Hypothalamus (tissue), 51 donors: ENCODE measurements at regions not wholly inside any gene's neighbourhood (a gene's known extent, or its start where the extent isn't known, plus 50 kb on each side); places are given as distances from the start of the nearest gene placed in this dataset.

Experiments used
- DNase-seq, 51 donors: peaks; one replicate each; lab custom pipeline; 2025; lab: John Stamatoyannopoulos, UW

DNA sequence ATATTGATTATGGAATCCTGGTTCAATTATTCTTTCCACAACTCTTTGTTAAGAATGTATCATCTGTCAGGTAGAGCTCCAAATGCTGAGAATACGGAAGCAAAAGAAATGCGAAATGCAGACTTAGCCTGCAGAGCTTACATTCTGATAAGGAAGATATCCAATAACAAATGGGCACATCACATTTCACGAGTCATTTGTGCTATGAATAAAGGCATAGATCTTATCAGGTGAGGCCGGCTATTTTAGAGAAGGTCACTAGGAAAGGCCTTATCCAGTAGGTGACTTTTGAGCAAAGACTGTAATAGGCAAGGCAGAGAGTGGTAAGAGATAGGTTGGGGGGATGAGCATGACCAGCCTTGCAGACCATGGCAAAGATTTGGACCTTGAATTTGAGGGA is 174.3 kb upstream of the SERPINE2 start:
- no peak for DNase-seq

DNA sequence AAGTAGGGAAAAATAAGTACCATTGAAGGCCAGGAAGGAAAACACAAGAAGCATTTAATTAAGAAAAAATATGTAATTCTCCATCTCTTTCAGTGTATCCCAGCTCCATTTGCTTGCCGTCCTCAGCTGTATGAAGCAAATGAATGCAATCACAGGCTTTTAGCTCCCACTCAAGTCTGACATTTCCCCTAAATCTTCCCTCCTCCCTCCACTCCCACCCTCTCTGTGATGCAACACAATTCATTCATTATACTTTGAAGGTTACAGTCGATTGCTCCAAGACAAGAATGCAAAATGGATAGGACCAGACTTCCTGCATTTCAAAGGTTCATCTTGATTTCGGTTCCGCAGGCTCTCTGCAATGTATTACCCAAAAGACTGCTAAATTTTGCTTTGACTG is 172.7 kb upstream of the SERPINE2 start:
- DNase-seq = peak in 2 of 51 donors; percentile 14 to 30

DNA sequence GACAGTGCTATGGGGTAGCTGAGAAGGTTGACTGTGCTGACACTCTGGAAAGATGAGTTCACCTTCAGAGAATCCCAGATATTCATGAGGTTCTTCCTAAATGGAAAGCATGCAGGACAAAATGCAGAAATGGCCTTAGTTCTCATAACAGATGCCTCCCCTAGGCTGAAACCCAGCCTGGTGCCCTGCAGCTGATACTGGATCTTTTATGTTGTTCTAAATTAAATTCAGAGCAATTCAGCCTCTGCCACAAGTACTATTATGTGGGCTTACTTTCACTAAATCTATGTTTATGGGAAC is 172.0 kb upstream of the SERPINE2 start:
- DNase-seq = no peak

DNA sequence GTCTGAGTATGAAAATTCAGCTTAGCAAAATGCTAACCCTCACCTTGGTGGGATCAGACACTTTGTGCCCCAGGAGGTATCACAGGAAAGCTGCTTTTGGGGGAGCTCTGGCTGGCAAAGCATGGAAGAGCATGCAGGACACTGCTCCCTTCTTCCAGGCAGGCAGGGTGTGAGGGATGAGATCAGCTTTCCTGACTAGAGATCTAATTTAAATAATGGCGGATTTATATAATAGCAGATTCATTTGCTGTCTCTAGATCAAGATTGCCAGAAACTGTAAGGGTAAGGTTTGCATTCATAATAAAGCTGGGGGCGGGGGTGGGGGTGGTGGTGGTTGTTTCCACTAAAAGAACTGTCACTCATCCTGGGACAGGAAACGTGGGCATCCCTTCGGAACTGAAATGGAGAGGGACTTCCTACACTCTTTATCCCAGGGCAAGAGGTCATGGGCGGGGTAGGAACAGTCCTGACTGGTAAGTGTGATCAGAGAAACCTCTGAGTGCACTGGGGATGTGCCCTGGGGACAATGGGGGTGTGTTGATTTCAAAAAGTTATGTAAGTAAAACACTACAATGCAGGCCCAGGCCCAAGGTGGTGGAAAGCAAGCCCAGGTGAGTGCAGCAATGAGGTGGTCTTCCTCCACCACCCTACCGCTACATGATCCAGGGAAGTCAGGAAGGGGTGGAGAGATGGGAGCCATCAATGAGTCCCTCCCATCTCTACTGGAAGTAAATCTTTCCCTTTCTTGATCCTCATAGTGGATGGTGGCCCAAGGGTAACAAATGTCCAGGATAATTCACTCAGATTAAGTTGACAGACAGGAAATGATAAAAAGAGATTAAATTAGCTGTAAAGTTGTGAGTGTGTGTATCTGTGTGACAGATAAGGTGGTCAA is 171.4 kb upstream of the SERPINE2 start:
- DNase-seq = peak in 1 of 51 donors; percentile 6

DNA sequence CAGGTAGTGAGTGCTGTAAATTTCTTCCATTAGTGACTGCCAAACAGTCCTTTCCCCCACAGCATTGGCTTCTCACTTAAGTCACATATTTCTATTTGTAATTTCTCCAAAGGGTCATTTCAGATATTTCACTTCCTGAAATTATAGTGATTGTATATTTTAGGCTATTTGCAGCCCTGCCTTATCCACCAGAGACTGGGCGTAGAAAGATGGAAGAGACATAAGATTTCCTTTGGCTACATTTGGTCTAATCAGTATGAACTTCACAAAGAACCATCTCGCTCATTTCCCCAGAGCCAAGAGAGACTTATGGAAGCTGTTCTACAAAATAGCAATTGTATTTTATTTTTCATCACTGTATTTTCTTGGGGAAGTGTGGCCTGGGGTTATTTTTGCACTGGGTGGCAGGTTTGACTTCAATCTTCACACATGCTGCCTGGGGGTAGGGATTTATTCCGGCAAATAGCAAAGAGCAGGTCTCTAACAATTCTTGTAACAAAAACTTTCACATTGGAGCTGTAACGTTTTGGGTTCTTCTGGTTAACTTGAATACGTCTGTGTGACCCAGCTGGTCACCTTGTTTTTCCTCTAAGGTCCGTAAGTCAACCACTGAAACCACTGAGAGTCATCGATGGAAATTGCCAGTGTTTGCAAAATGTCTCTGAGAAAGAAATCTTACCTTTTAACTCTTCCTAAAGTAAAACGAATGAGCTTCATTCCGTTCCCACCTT is 170.6 kb upstream of the SERPINE2 start:
- no peak for DNase-seq

DNA sequence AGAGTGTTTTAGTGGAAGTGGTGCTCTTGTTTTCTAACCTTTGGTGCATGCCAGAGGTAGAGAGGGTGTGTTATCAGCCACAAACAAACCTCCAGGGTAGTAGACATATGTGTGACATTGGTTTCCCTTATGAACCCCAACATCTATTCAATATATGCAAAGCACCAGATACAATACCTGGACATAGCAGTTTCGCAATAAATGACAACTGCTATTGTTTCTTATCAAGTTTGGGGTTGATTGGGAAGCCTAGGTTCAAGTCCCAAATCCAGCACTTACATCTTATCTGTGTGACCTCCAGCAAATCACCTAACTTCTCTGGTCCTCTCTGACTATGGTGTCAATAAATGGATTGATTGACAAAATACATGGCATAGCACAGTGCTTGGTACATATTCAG is 169.4 kb upstream of the SERPINE2 start:
- DNase-seq = no peak

DNA sequence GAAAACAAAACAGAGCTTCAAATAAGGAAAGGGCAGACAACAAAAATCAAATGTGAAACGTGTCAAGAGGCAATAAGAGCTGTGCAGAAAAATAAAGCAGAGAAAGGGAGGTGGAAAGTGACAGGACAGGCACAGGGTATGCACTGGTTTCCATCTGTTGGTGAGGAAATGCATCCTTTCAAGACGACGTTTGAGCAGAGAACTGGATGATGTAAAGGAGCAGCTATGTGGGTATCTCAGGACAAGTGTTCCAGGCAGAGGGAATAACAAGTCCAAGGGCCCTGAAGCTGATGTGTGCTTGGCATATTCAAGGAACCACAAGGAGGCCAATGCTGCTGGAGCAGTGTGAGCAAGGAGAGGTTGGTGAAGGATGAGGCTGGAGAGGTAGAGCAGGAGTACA is 168.9 kb upstream of the SERPINE2 start:
- DNase-seq = no peak

DNA sequence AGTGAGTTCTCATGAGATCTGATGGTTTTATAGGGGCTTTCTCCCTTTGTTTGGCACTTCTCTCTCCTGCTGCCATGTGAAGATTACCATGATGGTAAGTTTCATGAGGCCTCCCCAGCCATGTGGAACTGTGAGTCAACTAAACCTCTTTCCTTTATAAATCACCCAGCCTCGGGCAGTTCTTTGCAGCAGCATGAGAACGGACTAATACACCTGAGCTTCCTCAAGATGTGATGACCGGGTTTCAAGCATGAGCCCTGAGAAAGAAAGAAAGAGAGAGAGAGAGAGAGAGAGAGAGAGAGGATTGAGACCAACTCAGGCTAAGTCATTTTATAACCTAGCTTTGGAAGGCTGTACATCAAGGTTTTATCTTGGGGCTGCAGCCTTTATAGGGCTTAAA is 167.7 kb upstream of the SERPINE2 start:
- no peak for DNase-seq

DNA sequence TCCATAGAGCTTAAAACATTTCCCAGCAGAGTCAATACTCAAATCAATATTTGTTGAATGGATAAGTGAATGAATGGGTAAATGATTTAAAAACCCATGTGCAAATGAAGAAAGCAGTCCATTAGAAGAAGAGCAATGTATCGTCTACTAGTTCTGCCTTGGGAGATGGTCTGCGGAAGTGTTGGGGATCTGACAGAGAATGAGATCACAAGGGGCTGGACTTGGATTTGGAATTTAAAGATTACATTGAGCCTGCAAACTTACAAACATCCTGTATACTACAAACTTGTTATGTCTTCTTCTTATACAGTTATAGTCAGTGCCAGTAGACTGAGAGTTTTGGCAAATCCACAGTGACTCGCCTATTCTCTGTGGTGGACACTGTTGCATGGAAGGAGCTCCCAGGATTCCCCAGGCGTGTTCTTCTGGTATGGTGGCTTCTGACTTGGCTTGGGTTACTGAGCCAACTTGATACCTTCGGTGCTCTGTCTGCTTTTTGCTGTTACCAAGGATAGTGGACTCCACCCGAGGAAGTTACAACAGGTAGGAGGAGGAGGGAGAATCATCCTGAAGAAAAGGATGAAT is 163.3 kb upstream of the SERPINE2 start:
- no peak for DNase-seq

DNA sequence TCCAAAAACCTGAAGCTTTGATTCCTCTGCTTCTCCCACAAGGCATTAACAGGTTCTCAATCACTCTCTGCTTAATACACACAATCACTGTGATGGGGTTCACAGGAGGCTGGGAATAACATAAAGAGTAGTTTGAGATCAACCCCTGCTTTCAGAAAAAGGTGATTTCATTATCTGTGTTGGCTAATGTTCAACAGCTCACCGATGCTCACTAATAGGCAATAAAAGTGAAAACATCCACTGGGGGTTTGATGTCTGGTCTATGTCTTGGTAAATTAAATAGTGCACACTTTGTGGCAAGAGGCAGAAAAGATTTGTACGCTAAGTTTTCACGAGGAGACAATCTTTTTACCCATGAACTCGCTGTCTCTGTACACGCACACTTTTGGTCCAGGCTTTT is 159.3 kb upstream of the SERPINE2 start:
- DNase-seq = no peak

DNA sequence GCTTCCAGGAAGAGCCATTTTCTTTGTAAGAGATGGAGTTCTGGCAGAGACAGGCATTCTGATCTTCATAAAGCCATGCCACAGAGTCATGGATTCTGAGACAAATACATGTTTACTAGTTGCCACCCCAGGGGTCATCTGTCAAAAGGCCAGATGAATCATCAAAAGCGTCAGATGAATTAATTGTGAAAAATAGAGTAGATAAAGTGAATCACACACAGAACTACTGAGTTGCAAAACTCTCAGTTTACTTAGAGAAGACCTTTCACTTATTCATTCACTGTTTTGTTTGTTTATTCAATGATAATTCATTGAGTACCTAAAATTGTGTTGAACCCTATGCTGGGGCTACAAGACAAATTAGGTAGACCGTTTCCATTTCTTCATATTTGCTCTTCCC is 157.7 kb upstream of the SERPINE2 start:
- no peak for DNase-seq

DNA sequence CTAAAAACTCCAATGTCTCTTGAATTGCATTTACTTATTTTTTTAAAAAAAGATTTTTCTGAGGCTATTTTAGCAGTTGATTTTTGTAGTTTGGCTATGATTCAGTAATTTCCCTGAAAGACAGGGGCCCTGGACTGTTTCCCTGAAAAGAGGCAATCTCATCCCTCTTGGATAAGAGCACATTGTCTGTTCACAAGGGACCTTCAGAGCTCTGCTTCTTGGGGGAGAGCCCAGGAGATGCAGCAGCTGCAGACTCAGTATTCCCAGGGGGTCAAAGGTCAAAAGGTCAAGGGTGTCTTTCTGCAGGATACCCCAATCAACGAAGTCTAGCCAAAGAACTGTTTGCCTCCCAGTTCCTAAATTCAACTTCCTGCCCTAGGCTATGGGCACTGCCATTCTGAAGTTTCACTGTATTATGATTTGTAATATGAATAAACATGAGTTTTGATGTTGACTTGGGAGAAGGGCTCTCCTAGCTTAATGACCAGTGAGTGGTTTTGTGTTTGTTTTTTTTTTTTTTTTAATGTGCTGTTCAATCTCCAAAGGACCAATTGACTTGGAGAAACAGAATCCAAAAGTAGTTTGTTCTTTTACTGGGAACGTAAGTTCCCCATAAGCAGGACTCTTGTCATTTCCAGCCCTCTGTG is 157.0 kb upstream of the SERPINE2 start:
- DNase-seq = peak in 37 of 51 donors; percentile 2 to 82 (median 40)

DNA sequence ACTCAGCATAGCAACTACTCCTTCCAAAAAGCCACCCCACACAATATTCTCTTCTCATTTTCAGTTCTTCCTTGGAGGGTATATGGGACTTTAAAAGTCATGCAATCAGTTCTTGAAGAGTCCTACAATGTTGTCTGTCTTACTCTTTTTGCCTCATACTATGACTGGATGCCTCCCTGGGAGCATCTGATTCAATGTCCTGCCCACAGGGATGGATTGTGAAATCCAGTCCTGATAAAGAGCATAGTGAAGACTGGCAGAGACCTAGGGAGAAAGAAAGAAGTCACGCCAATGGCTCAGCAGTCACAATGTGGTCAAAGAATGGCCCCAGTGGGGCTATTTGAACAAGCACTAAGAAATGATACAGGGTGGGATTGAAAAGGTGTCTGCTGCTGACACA is 155.1 kb upstream of the SERPINE2 start:
- DNase-seq = no peak

DNA sequence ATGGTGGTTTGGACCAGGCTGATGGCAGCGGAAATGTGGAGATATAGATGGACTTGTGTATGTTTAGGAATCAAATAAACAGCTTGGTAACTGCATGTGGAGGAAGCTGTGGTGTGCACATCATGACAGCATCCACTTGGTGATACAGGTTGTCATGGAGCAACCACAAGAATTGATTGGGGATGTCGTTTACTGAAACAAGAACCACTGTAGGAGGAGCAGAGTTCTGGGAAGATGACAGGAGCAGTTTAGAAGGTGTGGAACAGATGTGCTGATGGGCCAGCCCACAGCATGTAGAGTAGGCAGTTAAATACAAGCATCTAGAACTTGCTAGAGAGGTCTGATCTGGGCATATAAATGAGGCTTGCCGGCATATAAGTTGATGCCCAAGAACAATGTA is 152.4 kb upstream of the SERPINE2 start:
- DNase-seq = no peak

DNA sequence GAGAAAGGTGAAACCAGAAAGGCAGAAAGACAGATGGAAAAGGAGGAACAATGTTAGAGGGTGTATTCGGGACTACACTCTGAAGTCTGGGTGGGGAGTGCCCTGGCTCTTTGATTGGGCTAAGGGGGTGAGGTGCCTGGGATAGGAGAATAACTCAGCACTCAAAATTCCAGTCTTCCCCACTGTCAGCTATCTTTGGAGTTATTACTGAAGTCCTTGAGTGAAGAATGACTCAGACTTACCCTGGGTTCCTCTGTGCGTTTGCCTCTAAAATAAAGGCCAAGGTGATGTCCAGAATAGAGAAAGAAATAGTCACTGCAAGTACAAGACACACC is 151.8 kb upstream of the SERPINE2 start:
- DNase-seq = no peak

DNA sequence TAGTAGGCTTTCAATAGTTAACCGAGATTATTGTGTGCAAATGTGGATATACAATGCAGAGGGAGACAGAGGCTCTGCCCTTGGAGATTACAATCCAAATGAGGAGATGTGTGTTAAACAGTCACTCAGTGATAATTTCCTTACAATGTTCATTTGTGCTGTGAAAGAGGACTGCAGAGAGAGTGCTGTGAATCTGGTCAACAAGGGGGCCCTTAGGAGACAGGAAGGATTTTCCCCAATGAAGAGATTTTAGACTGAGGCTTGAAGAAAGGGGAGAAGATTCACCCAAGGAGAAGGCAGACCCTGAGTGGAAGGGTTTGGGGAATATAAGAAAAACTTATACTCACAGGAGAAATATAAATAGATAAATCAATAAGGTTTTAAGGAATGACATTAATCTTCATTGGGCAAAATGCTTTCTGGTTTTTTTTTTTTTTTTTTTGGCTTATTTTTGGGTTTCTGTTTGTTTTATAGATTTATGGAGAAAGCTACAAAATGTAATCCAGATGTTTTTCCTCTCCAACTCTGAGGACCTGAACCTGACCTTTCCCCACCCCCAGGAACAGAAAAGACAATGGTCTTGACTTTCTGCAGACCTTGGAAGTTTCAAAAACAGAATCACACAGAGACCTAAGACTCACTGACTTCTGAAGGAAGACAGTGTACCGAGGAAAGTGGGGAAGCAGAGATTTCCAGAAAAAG is 151.3 kb upstream of the SERPINE2 start:
- no peak for DNase-seq

DNA sequence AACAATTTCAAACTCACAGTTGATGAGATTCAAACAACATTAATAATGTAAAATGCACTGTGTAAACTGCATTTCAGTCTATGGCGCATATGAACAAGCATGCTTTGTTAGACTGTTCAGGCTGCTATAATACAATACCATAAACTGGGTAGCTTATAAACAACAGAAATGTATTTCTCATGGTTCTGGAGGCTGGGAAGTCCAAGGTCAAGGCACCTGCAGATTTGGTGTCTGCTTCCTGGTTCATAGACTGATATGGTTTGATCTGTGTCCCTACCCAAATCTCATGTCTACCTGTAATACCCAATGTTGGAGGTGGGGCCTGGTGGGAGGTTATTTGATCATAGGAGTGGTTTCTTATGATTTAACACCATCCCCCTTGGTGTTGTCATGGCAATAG is 148.1 kb upstream of the SERPINE2 start:
- no peak for DNase-seq

DNA sequence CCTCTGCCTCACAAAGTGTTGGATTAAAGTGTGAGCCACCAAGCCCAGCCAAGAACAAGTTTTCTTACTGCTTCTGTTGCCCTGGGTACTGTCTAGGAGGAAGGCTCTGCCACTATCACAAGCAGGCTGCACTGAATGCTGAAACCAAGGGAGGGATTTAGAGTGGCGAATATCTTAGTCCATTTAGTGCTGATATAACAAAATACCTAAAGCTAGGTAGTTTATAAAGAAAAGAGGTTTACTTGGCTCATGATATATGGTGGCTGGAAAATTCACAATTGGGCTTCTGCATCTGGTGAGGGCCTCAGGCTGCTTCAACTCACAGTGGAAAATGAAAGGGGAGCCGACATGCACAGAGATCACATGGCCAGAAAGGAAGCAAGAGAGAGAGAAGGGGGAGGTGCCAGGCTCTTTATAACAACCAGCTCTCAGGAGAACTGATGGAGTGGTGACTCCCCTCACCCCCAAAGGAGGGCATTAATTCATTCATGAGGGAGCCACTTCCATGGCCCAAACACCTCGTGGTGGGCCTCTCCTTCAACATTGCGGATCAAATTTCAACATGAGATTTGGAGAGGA is 146.0 kb upstream of the SERPINE2 start:
- no peak for DNase-seq

DNA sequence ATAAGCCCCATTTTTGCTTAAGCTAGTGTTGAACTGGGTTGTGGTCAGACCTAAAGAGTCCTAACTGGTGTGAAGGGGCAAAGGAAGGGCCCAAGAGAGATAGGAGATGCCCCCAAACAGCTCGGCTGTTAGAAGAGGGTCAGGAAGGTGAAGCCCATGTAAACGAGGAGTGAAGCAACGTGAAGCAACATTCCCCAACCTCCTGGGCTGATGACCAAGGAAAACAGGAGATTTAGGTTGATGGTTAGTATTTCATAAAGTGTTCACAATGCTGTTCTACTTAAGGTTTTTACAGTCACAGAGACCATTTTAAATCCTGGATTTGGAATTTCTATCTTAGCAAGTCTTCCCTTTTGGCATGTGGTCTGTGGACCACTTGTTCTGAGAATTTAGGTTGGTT is 144.0 kb upstream of the SERPINE2 start:
- no peak for DNase-seq

DNA sequence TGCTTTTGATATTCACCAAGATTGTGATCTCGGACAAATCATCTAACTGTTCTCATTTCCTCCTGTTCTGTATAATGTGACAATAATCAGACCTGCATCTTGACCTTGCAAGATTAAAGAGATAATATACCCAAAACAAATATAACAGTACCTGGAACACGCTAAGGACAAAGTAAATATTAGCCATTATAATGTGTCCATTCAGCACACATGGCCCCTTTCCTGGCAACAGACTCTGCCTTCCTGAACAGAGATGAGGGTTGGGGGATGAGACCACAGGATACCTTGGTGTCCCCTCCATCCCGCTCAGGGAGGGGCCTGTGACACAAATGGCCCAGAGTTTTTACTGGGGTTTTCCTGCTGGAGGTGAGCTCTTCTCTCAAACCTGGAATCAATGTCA is 143.4 kb upstream of the SERPINE2 start:
- DNase-seq = no peak
